ENCODE measurements at regions not wholly inside any gene's neighbourhood (a gene's known extent, or its start where the extent isn't known, plus 50 kb on each side); places are given as distances from the start of the nearest gene placed in this dataset.
A peak's percentile ranks its signal among the peaks of the same experiment; 100 is the strongest.

DNA sequence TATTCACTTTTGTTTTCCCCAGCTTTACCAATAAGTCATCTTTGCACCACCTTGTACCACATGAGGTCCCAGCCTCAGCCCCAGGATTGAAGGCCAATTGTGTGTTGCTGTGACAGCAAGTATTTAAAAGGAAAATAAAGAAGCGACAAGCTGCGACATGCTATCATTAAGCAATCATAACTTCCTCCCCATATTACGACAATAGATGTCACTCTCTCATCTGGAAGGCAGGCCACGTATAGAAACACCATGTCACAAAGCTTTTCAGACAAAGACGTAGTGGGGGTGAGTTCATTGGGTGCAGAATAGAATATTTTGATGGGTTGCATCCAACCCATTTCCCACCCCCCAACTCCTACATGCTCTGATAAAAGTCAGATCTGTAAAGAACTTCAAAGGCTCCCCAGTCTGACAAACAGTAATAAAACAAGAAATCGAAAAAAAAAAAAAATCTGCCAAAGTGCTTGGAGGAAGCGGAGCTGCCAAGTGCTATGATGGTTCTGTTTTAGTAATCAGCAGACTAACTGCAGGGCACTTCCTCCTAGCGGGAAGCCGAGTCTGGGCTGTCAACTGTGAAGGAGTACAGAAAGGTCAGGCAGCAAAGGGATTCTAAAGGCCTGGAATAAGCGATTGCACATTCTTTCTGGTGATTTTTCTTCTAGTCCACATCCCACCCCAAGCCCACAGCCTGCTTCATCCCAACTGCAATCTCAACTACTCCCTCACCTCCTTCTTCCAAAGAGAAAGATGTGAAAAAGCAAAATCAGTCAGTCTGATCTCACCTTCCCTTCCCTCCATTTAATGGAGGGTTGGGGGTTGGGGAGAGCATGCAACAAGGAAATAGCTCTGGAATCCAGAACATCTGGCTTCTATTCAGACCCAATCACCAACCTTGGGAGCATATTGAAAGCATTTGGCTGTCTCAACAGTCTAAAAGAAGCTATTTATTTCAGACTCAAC lies 131.4 kb upstream of the UBASH3B start:
- DNase-seq: no peak

DNA sequence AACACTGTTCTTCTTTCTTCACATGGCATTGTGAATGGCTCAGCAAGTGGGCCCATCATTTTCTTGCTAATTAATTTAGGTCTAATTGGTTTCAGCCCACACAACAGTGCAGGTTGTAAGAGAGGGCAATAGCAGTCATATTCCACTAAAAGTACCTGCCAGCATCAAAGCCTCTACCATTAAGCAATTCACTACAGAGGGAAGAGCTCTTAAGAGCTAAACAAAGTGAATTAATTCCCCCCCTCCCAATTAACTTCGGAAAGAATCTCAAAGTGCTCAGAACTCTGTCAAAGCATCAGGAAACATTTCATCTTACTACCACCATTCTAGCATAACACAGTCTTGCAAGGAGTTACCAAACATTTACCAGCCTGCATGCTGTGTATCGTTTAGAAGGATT lies 133.9 kb upstream of the UBASH3B start:
- no peak for DNase-seq

DNA sequence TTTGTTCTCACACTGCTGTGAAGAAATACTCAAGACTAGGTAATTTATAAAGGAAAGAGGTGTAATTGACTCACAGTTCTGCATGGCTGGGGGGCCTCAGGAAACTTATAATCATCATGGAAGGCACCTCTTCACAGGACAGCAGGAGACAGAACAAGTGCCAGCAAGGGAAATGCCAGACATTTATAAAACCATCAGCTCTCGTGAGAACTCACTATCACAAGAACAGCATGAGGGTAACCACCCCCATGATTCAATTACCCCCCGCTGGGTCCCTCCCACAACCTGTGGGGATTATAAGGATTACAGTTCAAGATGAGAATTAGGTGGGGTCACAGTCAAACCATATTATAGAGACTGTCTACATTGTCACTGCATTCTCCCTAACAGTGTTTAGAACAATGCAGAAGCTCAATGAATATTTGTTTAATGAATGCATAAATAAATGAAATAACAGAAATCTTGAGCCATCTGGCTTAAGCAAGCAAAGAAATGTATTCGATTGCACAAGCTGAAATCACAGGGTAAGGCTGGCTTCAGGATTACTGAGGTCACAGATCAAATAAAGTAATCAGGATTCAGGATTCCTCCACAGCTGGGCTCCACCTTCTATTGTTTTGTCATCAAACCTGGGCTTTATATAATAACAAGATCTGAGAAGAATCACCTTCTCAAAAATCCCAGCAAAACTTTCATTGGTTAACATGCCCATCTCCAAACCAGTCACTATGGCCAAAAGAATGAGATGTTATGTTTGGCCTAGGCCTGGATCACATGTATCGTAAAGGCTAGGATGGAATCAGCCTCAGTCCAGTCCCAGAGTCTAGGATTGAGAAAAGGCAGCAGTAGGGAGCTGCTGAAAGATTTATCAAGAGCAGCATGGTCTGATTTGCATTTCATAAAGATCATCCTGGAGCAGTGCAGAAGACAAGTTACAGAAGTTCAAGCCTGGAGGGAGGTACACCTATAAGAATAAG lies 137.8 kb upstream of the UBASH3B start:
- DNase-seq: no peak

DNA sequence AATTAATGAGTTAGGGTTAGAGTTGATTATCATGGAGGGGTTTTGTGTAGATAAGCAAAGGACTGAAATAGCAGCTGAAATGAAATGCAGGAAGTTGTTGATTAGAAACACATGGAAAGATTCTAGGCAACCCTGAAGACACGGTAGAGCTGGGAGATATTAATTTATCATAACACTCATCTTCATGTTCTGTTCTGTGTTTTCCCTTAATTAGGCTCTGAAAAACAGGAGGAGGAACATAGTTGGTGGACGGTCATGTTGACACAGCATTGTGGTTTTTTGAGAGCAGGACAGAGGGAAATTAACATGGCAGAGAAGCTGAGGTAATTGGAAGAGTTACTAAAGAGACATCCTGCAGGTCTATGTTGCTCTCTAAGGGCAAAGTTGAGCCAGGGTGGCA lies 138.8 kb upstream of the UBASH3B start:
- DNase-seq: no peak

DNA sequence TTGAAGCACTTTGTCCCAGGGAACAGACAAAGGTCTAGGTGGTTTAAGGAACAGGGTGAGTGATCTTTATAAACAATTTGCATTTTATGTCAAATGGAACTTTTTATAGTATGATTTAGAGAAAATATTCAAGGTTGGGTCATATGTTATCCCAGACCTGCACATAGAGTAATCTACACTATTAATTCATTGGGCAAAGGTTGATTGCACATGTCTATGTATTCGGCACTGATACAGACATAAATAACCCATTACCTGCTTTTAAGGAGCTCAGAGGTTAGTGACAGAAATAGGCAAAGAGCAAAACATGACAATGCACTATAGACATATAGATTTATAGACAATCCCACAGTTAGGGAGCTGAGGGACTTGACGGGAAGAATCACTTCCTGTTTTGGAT lies 141.5 kb upstream of the UBASH3B start:
- DNase-seq: no peak

DNA sequence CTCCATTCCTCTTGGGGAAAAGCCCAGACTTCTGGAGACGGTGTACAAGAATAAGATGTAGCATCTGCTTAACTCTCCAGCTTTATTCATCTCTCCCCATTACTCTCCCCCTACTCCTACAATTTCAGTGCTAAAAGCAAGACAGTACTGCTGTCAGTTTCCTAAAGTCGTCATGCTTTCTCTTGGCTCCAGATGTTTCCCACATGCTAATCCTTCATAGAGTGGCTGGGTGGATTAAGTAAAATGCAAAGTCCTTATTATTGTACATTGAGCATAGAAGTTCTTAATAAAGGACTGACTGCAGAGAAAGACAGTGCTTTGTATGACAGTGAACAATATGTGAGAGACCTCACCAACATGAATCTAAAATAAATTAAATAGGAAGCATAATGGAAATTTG lies 142.2 kb upstream of the UBASH3B start:
- no peak for DNase-seq

DNA sequence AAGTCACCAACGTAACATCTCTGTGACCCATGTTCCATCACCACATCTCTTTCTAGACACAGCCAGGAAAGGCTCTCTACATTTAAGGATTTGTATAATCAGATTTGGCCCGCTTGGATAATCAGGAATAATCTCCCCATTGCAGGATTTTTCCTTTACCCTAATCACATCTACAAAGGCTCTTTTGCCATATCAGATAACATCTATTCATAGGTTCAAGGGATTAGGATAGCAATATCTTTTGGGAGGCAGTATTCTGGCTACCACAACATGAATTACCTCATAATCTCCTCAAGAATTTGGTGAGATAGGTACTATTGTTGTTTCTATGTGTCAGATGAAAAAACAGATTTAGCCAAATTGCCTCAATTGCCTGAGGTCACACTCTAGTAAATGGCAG lies 142.8 kb upstream of the UBASH3B start:
- DNase-seq: no peak

DNA sequence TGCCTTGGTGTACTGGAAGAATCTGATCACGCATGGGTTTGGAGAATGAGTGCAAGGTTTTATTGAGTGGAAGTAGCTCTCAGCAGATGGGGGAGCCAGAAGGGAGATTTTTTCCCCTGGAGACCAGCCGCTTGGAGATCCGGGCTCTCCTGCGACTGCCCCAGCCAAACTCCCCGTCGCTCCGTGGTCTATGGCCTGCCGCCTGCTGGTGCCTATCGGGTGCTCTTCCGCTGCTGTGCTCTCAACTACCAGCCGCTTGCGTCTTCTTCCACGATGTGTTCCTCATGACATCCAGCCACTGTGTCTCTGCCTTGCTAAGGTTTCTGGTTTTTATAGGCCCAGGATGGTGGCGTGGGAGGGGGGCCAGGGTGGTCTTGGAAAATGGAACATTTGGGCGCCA lies 145.6 kb upstream of the UBASH3B start:
- DNase-seq: no peak

DNA sequence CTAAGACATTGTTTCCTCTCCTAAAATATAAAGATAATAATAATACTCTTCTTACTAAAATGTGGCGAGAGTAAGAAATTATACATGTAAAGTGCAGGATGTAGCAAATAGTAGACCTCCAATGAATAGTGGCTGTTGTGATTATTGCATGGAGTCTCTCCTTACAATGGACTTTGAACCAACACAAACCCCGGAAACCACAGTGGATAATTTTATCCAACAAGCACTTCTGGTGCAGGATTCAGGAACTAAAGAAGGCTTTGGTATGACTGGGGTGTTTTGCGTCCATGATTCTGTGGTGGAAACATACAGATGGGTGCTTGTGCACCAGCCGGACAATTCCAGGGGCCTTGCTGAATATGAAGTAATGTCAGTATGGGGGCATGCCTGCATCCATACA lies 146.4 kb upstream of the UBASH3B start:
- no peak for DNase-seq

DNA sequence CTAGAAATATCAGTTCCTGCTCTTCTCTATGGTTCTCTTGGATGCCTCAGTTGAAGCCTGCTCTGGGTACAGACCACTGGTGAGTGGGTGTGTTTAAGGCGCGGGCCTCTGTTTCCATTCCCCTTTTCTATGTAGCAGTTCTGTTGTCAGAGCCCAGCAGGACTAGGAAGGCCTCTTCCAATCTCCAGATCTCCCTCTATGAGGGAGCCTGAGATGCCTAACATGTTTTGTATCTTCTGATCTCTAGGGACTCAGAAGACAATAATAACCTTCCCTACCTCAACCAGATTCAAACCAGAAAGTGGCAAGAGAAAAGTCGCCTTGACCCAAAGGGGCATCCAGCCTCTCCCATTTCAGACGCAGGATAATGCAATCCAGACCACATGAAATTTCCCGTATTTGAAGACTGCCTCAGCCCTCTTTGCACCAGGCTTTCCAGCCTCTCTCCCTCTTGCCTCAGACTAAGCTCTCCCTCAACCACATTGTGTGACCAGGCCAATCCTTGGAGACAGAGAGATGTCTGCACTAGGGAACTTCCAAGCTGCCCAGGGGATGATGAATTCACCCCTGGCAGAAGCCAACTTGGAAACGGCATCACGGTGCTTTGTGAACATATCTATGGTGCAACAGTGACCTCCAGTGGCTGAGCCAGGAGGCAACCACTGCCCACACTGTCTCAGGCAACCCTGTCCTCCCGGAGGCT lies 150.1 kb upstream of the UBASH3B start:
- peak; percentile 75 for DNase-seq

DNA sequence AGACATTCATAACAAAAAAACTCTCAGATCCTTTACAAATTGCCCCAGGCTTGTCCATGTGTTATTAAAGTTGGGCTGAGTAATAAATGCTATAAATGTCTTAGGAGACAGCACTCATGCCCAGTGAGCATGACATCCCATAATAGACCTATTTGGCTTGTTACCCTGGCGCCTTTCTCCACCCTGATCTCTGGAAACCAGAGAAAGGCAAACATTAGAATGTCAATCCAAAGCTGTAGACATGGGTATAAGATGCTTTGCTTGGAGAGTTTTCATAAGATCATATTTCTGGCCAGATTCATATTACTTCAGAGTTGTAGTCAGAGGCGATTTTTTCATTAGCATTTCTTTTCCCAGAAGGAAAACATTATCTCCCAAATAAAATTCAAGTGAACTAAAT lies 161.3 kb upstream of the UBASH3B start:
- DNase-seq: no peak

DNA sequence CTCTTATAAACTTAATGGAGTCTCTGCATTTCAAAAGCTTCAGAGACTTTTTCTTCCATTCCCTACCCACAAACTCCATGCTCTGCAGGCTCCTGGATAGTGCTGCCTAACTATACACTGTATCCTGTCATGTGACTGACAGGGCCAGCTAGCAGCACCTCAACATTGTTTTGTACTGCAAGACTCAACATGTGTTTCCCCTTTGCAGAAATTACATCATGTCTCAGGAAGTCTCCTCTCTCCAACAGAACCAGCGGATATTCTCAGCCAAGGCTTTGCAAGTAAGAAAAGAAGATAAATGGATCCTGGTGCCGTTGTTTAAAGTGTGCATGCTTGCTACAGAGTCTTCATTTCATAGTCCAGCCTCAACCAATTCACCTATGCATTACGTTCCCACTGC lies 164.0 kb upstream of the UBASH3B start:
- DNase-seq: peak; percentile 53

DNA sequence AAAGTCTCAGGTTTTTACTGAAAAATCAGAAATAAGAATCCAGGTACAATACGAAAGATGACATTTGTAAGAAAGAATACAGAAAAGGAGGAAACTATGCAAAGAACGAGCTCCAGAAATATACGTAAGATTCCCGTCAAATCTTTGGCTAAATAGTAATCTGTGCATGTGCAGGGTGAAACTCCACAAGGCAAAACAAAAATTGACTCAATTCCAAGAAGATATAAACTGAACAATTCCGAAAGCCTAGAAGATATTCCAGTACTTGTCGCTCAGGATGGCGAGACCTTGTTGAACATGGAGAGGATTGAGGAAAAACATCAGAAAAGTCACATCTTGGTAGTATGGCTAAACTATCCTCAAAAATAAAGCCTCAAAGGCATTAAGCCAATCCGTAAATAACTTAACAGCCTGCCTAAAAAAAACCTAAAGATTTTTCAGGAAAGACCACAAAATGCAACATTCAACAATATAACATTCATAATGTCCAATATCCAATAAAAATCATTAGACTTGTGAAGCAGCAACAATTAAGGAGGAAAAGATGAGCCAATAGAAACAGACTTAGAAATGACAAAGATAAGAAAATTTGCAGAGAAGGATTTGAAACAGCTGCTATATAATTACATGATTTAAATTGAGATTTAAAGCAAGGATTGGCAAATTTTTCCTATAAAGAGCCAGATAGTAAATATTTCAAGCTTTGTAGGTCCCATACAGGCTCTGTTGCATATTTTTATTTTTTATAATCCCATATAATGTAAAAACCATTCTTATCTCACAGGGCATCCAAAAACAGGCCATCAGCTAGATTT lies 166.4 kb upstream of the UBASH3B start:
- no peak for DNase-seq

DNA sequence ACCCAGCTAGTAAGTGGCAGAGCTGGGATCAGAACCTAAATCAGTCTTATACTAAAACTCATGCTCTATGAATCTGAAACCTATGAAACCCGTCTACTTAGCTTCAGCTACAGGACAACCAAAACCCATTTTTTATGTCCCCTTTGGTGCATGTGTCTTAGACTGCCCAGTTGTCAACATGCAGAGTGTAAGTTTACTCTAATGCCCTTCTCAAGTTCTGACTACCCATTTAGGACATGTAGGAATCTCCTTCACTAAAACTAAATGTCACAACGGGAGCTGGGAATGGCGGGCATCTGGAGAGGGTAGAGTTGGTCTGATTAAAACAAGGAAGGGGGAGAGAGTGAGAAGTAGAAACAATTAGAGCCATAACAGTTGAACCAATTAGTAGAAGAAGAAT lies 167.9 kb upstream of the UBASH3B start:
- no peak for DNase-seq

DNA sequence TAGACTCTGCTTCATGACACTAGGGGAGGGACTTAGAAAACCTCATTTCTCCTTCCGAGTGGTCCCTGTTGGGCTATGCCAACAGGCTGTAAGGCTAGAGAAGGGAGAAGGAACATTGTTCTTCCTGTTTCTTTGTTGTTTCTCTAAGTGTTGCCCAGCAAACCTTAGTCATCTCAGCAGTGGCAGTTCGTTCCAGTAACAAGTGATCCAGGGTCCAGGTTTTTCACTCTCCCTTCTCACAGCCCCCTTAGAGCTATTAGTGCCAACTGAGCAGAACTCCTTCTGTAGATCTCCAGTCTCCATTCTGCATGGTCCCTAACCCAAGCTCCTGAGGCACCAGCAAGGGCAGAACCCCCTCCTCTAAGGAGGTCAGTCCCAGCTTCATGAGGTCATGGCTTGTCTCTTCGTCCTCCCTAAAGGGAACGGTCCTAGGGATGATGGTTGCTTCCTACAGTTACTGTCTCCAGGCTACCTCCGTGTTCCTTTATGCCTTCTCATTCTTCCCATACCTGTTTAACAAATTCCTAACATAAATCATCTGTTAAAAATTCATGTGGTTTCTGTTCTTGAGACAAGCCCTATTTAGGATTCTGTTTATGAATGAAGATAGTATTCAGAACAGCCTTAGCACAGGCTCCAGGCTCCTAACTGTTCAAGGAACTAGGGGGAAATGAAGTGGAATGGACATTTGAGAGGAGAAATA lies 168.6 kb upstream of the UBASH3B start:
- DNase-seq: peak; percentile 32

DNA sequence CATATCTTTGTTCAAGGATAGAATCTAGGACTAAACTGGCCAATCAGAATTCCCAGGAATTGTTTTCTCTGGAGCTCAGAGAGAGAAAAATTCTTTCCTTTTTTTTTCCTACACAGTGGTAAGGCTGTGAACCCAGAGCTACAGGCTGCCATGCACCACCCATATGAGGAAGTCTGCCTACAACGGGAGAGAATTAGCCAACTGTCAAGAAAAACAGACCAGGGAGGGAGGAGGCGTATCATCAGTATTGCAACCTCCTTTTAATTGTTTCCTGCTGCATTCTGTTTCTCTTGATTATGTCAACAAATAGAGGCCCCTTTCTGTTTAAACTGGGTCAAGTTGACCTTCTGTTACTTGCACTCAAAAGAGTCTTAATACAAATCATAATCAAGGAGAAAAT lies 176.5 kb upstream of the UBASH3B start:
- no peak for DNase-seq

DNA sequence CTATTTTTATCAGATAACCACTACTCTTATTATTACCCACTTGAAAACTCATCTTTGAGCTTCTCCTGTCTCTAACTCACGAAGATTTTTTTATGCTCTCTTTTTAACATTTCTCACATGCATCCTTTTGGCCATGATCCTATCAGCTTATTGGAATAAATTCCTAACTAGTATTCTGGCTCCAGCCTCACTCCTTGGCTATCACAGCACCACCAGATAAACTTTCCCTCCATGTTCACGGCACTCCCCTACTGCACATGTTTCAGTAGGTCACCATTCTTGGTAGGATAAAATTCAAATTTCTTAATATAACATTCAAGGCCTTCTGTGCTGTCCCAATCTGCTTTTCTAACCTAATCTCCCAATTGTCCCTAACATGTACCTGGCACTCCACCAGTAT lies 186.6 kb upstream of the UBASH3B start:
- DNase-seq: peak; percentile 4

DNA sequence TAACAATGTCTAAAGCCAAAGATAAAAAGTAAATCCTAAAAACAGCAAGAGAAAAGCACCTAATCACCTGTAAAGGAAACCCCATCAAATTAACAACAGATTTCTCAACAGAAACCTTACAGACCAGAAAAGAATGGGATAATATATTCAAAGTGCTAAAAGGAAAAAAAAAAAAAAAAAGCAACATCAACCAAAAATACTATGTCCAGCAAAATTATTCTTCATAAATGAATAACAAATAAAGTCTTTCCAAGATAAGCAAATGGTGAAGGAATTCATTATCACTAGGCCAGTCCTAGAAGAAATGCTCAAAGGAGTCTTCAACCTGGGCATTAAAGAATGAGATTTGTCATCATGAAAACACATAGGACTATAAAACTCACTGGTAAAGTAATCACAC lies 192.0 kb upstream of the UBASH3B start:
- DNase-seq: no peak

DNA sequence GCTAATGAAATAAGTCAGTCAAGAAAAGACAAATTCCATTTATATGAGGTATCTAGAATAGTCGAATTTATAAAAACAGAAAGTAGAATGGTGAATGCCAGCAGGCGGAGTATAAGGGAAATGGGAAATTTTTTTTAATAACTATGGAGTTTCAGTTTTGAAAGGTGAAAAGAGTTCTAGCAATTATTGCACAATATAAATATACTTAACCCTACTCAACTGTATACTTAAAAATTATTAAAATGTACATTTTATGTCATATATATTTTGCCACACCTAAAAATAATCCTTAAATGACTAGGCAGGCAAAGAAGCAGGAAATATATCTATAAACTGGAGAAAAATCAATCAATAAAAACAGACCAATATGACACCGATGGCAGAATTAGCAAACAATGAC lies 196.5 kb upstream of the UBASH3B start:
- DNase-seq: no peak

DNA sequence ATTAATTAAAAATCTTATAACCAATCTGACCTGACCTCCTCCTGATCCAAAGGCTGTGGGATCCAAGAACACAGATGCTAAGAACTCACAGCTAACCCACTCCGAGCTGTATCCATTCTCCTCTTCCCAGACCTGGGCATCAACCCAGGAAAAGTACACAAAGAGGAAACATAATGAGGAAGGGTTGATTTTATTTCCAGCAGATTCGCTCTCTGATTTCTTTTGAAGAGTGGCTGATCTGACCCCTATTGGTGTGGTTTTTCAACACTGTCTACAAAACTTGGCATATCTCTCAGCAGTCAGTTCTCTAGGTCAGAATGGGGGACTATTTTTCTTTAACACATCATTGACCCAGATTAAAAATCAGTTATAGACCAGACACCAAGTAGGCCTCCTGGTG lies 201.9 kb upstream of the UBASH3B start:
- DNase-seq: no peak

DNA sequence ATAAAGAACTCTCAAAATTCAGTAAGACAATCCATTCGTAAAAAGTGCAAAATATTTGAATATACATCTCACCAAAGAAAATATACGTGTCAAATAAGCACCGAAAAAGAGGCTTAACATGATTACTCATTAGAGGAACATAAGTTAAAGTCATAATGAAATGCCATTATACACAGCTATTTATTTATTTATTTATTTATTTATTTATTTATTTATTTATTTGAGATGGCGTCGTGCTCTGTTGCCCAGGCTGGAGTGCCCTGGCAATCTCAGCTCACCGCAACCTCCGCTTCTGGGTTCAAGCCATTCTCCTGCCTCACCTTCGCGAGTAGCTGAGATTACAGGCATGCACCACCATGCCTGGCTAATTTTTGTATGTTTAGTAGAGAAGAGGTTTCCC lies 203.6 kb upstream of the UBASH3B start:
- no peak for DNase-seq

DNA sequence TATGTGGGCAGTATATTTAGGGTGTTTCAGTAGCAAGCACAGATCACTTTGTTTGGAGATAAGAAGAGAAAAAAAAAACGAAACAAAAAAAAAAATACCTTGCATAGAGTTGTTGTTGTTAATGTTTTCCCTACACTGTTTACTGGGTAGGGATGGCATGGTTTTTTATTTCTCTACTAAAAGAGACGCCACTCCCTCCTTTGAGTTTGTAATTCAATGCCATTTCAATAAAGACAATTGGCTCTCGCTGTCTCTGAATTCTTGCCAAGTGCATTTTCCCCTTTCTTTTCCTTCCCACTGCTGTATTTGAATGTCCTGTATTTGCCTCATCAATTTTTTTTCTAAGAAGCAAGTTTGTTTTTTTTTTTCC lies 213.9 kb upstream of the UBASH3B start:
- DNase-seq: no peak

Measured in NCI-H226 (cell line).